ENCODE measurements at regions not wholly inside any gene's neighbourhood (a gene's known extent, or its start where the extent isn't known, plus 50 kb on each side); places are given as distances from the start of the nearest gene placed in this dataset.

GRCh38 chr2:53366543-53366942 lies 401.1 kb upstream of the CHAC2 start:
- Mint-ChIP-seq H3K27ac (no peak overlapping the region), H3K27me3 (ENCODE audit: low read depth, poor library complexity) (peaks cover 27% of the 10 kb centered on the region), H3K4me3 (no peak overlapping the region), H3K4me1 (no peaks in the 10 kb centered on the region), H3K9me3 (peaks cover 7% of the 10 kb centered on the region), H3K36me3 (ENCODE audit: low read depth) (no peaks in the 10 kb centered on the region)
- no peak for DNase-seq
- TF ChIP-seq CTCF (IDR thresholded peaks at IDR 0.05), result no peak

GRCh38 chr2:53362934-53363333 lies 404.7 kb upstream of the CHAC2 start:
- Mint-ChIP-seq H3K36me3 (ENCODE audit: low read depth) (no peaks in the 10 kb centered on the region), H3K4me1 (no peaks in the 10 kb centered on the region), H3K9me3 (peaks cover 22% of the 10 kb centered on the region), H3K27ac (no peak overlapping the region), H3K27me3 (ENCODE audit: low read depth, poor library complexity) (peaks cover 17% of the 10 kb centered on the region), H3K4me3 (no peak overlapping the region)
- no peak for TF ChIP-seq CTCF (IDR thresholded peaks at IDR 0.05)
- DNase-seq, result no peak

- H3K9me3 Mint-ChIP-seq, result peaks cover 42% of the 10 kb centered on the region
- no peaks in the 10 kb centered on the region for H3K36me3 Mint-ChIP-seq (ENCODE audit: low read depth)
- no peak overlapping the region for H3K4me3 Mint-ChIP-seq
- no peaks in the 10 kb centered on the region for H3K27me3 Mint-ChIP-seq (ENCODE audit: low read depth, poor library complexity)
- no peak for DNase-seq
- TF ChIP-seq CTCF (IDR thresholded peaks at IDR 0.05), result no peak
- H3K4me1 Mint-ChIP-seq, result peaks cover 4% of the 10 kb centered on the region
- no peak overlapping the region for H3K27ac Mint-ChIP-seq
These were observed 411.2 kb upstream of the CHAC2 start for GRCh38 chr2:53356291-53356905.

- Mint-ChIP-seq H3K36me3 (ENCODE audit: low read depth) (no peaks in the 10 kb centered on the region), H3K27me3 (ENCODE audit: low read depth, poor library complexity) (no peaks in the 10 kb centered on the region), H3K27ac (peak overlapping the region; percentile 75), H3K9me3 (peaks cover 27% of the 10 kb centered on the region), H3K4me3 (no peak overlapping the region), H3K4me1 (peaks cover 4% of the 10 kb centered on the region)
- TF ChIP-seq CTCF (IDR thresholded peaks at IDR 0.05), result no peak
- DNase-seq, result peak; percentile 2
These were observed 414.2 kb upstream of the CHAC2 start for GRCh38 chr2:53353135-53354114.

- H3K27ac Mint-ChIP-seq, result no peak overlapping the region
- no peaks in the 10 kb centered on the region for H3K9me3 Mint-ChIP-seq
- H3K4me3 Mint-ChIP-seq, result no peak overlapping the region
- DNase-seq, result no peak
- H3K4me1 Mint-ChIP-seq, result no peaks in the 10 kb centered on the region
- no peaks in the 10 kb centered on the region for H3K36me3 Mint-ChIP-seq (ENCODE audit: low read depth)
- no peaks in the 10 kb centered on the region for H3K27me3 Mint-ChIP-seq (ENCODE audit: low read depth, poor library complexity)
- no peak for TF ChIP-seq CTCF (IDR thresholded peaks at IDR 0.05)
These were observed 420.3 kb upstream of the CHAC2 start for GRCh38 chr2:53347269-53347668.
